Thyroid gland (tissue), 4 donors: ENCODE measurements at regions not wholly inside any gene's neighbourhood (a gene's known extent, or its start where the extent isn't known, plus 50 kb on each side); places are given as distances from the start of the nearest gene placed in this dataset.

Experiments
- POLR2A ChIP-seq, 2 donors: fragments of 450-650 bp; IDR thresholded peaks; one replicate each; pipeline ENCODE4 v1.6.1; 2017; ENCODE audit warnings: antibody characterized with exemption in 2 of 2, mild to moderate bottlenecking in 2 of 2, moderate library complexity in 1 of 2
- TF ChIP-seq, protein P1 (sequence below), 6 experiments: fragments of 200-600 bp in 3 of 6; fragments of 450-650 bp in 3 of 6; sonication (generic) in 3 of 6; IDR thresholded peaks; one replicate each; pipeline ENCODE4 v1.5.1; 2016 to 2019; ENCODE audit warnings: antibody characterized with exemption in 6 of 6, mild to moderate bottlenecking in 2 of 6, inconsistent platforms in 1 of 6, moderate library complexity in 1 of 6

DNA sequence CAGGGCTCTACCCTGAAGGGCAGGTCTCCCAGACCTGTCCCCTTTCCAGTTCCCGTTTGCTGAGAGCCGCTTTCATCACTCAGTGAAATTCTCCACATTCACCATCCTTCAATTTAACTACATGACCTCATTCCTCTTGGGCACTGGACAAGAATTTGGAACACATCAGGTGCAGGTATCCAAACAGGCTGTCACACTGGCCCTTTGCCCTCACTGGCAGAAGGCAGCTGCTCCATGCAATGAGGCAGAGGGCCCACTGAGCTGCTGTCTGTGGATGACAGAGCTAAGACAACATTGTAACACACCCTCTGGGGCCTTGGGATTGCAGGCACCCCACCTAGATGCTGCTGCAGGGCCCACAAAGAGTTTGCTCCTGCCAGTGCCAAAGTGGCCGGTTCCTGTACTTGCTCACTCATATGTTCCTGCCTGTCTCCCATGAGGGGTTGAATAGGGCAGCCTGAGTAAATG lies 55.1 kb downstream of the ACTL7B start:
- TF ChIP-seq, protein P1, sequence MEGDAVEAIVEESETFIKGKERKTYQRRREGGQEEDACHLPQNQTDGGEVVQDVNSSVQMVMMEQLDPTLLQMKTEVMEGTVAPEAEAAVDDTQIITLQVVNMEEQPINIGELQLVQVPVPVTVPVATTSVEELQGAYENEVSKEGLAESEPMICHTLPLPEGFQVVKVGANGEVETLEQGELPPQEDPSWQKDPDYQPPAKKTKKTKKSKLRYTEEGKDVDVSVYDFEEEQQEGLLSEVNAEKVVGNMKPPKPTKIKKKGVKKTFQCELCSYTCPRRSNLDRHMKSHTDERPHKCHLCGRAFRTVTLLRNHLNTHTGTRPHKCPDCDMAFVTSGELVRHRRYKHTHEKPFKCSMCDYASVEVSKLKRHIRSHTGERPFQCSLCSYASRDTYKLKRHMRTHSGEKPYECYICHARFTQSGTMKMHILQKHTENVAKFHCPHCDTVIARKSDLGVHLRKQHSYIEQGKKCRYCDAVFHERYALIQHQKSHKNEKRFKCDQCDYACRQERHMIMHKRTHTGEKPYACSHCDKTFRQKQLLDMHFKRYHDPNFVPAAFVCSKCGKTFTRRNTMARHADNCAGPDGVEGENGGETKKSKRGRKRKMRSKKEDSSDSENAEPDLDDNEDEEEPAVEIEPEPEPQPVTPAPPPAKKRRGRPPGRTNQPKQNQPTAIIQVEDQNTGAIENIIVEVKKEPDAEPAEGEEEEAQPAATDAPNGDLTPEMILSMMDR (IDR thresholded peaks at IDR 0.05) = no peak
- no peak for TF ChIP-seq POLR2A (IDR thresholded peaks at IDR 0.05)
